HG03460 (cell line): ENCODE measurements at regions not wholly inside any gene's neighbourhood (a gene's known extent, or its start where the extent isn't known, plus 50 kb on each side); places are given as distances from the start of the nearest gene placed in this dataset.

Experiments used
- ATAC-seq: cut with Tn5 transposase; IDR thresholded peaks from one replicate; pipeline ENCODE4 v1.9.1; 2021; ENCODE audit not compliant: unreplicated experiment

DNA sequence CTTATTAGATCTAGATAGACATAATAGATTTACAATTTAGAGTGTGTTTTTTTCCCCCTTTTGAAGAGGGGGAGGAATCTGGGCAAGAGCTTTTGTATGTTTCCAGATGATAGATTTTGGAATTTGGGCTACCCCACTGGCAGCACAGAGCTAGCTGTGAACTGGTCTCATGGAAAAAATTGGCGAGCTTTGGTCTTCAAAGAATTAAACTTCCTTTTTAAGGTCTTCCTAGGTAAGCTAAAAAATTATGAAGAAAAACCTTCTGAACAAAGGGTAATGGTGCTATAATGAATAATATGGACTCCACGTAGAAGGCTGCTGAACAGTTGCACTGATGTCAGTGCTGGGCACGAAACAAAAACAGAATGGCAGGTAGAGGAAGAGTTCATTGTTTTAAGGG, 109.3 kb downstream of the ZIC5 start:
- ATAC-seq = no peak

DNA sequence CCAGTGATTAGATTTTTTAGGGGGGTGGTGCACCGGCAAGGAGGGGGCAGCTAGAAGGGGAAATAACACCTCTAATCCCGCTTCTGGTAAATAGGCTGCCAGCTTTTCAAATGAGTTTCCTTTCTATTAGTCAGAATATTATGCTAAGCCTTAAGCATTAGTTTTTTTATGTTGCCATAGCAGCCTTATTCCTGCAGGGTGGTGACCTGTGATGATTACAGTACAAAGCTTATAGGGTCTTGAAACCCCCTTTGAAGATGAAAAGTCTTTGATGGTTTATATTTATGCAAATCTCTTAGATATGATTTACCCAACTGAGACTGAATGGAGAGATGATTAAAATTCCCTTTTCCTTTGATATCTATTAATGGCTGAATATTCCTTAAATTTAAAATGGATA, 109.8 kb downstream of the ZIC5 start:
- no peak for ATAC-seq

DNA sequence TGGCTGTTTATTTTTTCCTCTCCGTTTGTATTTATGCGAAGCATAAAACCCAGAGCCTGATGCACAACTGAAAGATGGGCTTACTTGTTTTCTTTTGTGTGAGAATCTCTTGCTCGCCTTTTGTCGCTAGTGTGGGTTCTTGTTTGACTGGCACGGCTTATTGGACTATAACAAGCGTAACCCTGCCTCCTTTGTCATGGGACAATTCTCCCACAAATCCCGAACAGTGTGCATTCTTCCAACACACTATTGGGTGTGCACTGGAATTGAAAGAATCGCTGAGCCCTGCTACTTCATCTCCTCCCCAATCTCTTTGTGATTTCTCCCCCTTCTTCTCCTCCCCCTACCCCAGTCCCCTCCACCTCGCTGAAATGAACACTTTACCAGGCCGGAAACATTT, 110.8 kb downstream of the ZIC5 start:
- no peak for ATAC-seq

DNA sequence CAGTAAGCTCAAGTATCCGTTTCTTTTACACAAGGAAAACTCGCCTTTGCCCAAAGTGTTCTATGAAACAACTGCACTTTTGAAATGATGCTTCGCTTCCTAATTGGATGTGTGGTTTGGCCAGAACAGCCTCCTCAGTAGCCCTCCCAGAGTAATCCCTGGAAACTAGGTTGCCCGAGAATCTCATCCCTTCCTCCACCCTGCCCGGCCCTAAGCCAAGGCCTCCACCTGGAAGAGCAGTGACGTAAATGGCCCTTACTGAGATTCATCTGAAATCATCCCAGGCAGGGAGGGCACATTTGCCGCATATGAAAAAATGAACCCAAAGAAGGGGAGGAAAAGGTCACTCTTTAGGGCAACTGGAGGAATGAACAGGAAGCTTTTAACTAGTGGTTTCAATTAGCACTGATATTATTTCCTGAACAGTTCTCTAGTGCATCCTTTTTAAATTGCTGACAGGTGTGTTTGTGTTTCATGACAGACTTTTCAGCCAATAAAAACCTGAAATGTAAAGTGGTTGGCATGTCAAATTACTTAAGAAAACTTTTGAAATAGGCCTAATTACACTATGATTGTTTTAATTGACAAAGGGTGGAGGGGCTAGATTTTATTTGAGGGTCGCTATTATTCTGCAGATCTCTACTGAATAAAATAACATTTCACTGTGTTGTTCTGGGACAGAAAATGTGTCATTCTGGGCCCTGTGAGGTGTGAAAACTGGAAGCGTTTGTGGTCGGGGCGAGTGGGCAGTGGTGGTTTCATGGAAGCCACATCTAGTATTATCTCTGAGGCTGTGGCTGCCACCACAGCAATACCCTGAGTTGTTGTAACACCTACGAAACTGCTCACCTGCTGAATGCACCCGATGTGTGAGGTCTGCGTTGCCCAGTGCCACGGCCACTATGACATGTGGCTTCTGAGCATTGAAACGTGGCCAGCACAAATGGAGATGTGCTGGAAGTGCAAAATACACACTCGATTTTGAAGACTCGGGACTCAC, 112.1 kb downstream of the ZIC5 start:
- peak; percentile 91 for ATAC-seq

DNA sequence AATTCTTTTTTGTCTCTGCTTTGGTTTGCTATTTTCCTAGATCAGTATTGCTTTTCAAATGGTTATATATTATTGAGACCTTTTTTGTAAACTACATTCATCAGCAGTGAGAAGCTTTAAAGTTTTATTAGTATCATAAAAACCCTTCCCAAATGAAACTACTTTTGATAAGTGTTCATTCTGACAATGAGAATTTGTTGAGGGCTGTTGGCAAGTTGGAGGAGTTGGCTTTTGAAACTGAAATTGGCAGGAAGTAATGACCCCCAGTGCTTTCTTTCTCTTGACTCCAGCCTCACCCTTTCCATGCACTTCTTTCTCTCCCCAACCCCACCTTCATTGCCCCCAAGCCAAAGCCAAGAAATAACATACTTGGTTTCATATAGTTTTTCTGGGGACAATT, 113.8 kb downstream of the ZIC5 start:
- ATAC-seq = no peak

DNA sequence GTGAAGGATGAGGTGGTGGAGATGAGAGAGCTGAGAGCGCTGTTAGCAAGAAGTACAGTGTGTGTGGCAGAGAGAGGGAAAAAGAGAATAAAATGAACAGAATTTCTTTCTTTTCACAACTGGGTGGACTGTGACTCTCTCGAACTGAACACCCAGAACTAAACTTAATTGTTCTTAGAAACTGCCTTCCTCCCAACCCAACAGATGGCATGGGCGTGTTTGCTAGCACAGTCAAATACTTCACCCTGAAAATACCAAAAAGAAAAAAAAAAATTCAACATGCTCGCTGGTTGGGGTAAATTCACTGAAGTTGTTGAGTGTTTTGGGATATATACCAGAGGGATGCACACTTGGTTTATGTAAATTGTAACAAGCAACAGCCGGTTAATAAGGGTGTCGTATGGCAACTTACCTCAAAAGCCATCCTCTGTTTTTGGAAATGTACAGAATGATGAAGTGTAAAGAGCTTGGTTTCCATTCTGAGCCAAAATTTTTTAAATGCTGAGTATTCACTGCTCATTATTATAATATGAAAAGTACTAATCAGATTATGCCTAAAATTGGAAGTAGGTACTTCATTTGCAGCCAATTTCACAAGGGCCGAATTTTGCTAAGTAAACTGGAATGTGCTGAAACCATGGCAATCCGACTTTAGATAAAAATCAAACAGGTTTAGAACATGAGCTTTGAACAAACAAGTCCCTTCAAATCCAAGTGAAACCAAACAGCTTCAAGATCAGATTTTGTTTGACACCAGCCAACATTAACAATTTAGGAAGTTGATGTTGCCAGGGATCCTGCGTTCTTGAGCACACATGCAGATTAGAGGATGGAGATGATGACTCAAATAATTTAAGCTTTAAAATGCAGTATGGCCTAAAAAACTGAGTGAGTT, 115.8 kb downstream of the ZIC5 start:
- no peak for ATAC-seq

DNA sequence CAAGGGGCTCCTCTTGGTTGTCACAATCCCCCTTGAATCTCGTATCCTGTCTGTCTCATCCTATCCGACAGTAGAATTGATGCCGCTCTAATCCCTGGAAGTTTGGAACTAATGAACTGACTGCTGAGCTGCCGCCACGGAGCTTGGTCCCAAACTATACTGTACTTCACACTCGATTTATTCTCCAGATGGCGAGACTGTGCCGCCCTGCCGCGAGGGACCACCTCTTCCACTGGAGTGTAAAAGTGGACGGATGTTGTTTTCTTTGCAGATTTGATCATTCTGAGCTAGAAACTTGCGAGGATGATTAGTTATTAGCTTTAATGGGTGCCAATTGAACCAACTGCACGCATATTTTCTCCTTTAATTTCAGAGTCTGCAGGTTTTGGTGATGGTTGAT, 117.2 kb downstream of the ZIC5 start:
- ATAC-seq = no peak

DNA sequence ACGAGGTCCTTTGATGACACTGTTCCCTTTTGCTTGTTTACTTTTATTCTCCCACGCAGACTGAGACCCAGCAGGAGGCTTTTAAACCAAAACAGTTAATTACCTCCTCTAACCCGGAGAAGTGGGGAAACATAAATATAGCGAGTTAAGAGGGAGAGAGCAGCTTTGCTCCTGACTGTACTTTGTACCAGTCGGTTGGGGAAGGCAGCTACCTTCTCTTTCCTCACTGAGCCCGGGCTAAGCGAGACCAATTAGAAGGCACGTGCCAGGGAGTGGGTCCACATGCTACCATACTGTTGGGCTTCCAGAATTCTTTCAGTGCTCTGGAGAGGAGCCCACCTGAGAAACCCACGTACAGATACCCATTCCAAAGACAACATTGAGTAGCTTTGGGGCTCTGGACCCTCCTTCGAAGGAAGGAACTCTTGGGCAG, 124.2 kb downstream of the ZIC5 start:
- ATAC-seq = no peak

DNA sequence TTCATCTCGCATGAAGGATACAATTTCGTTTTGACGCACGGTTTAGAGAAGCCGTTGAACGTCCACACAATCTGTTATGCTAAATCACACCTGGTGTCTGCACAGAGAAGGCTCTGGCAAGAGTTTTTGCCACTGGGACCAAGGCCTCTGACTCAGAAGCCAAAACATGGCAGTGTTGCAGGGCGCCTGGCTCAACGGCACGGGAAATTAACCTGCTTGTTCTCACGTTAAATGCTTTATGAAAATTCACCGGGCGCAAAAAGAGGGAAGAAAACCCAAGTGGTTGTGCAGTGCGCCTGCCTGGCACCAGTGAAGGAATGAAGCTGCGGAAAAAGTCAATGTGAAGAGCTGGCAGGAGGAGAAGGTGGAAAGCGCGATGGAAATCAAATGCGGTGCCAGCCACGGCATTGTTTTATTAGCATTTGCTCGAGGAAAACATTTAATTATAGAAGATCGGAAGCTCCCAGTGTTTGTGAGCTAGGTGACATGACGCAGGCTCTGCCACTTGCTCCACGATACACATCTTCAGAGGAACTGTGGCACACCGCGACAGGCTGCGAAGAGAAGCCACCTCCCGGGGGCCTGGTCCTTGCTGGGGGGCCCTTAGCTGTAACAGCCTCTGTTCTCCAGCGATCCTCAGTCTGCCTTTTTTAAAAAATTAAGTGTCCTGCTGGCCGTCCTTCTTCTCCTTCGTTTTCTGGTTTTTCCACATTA, 126.2 kb downstream of the ZIC5 start:
- no peak for ATAC-seq

DNA sequence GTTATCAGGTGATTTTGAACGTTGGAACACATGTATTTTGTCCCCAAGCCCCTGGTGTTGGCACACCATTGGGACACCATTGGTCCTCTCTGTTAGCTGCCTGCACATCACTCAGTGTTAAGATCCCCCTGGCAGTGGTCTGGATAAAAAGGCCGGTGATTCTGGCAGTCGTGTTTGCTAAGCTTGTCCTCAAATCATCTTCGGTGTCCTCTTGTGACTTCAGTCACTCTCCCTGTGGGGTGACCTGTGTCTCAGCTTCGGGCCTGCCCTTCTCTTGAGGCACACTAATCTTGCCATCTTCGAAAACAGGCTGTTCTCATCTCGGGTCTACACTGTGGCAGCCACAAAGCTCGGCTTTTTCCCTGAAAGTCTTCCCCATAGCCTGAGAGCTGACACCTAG, 127.1 kb downstream of the ZIC5 start:
- ATAC-seq = no peak

DNA sequence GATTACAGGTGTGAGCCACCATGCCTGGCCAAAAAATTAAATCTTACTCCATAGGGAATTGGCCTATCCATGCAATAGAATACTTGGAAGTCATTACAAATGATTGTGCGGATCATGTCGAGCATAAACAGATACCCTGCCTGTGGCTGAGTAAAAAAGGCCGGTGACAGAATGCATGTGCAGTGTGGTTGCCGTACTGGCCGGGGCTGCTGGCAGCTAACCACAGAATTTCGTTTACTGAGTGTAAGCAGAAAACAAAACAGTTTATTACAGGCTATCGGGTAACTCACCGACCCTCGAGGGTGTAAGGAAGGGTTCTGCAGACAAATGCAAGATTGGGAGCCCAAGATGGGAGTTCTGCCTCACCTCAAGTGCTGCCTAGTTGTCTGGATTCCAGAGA, 127.7 kb downstream of the ZIC5 start:
- no peak for ATAC-seq

DNA sequence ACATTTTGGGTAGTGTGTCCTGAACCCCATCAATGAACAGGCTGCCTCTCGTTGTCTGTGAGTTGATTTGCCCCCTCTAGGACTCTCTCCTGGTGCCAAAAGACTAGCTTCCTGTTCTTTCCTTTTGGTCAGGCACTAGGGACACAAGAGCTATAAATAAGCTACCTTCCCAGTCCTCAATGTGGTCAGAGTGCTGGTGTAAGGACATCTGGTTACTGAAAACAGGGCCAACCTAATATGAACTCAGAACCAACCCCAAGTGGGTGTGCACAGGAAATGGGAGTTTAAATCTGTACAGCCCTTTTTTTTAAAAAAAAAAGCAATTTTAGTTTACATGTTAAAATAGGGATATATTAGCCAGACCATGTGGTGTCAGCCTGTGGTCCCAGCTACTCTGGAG, 129.2 kb downstream of the ZIC5 start:
- no peak for ATAC-seq

DNA sequence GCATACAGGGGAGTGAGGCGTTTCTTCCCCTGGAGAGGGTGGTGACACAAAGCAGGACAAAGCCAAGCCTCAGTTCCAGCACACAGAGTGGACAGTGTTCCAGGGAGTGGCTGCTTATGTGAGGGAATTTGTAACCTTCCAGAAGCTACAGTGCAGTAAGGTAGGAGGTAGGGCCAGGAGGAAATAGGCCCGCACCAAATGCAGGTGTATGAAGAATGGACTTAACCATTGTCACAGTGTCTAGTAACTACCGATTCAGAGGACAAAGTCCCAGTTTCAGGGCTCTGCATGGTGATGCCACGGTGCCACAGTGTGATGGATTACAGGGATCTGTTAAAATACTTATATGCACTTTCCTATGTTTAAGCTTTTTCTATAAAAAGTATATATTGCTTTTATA, 135.3 kb downstream of the ZIC5 start:
- no peak for ATAC-seq

DNA sequence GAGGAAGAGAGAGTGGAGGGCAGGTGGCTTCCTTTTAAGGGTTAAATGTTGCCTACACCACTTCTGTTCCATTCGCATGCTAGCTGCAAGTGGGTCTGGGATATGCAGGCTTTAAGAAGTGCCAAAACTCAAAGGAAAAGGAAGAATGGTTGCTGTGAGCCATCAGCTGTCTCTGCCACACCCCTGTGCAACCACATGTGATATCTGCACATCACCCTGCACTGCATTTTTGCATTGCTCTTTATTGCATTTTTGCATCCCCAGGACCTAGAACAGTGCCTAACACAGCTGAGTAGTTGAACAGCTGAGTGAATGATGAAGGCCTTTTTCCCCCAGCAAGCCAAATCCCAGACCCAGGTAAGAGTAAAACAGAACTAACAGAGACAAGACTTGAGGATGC, 136.1 kb downstream of the ZIC5 start:
- no peak for ATAC-seq

DNA sequence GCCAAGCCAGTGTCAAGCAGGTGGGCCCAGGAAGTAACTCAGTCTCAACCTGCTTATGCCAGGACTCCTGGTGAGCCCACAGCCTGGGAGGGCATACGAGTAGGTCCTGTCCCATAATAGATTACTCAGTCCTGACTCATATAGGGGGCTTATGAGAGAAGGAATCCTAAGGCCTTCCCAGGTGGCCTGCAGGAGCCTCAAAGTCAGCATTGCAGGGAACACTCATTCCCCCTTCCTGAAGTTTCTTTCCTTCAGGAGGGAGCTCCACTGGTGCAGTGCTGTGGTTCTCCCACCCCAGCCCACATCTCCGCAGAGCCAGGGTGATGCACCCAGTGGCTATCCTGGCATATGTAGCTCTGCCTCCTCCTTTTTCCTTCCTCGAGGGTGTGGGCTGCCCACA, 137.3 kb downstream of the ZIC5 start:
- no peak for ATAC-seq

DNA sequence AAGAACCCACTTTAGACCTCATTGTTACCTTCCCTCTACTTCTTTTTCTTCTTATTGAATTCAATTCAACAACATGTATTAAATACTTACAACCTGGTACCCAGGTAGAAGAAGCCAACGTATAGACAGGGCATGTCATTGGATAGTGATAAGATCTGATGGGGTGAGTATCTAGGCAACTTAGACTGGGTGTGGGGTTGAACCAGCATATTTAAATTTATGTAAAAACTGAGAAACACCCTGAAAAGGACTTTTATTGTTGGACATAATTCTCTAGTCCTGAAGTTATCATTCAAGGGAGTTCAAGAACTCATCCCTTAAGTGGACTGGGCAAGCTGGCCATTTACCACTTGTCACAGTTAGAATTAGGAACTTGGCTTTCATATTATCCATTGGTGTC, 139.2 kb downstream of the ZIC5 start:
- ATAC-seq = no peak

DNA sequence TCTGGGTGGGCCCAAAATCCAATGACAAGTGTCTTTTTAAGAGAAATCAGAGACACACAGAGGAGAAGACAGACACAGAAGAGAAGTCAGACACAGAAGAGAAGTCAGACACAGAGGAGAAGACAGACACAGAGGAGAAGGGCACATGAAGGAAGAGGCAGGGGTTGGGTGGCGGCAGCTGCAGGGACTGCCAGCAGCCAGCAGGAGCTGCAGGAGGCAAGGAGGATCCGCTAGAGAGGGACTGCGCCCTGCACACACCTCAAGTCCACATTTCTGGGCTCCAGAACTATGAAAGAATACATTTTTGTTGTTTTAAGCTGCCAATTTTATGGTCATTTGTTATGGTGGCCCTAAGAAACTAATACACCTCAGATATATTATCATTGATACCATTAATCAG, 140.6 kb downstream of the ZIC5 start:
- no peak for ATAC-seq

DNA sequence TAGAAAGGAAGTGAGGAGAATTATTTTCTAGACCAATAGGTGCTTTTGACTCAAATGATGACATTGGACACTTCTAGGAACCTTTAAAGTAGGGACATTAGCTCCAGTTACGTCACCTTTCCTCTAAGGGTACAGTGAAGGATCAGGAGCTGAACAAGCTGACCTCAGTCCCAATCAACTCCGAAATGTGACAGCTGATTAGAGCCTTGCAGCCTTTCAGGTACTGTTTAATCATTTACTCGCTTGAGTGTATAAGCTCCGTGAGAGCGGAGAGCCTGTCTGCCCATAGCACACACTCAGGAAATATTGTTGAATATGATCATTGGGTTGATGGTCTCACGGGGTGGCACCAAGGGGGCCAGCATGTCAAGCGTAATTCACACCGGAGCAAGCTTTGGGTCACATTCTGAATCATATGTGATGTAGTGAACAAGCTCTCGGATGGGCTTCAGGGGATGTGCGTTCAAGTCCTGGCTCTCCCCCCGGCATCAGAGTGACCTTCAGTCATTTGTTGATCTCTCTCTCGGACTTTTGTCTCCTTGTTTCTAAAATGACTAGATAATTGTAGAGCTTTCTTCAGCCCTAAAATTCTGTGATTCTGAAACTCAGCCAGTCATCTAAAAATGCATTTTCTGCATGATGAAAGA, 141.9 kb downstream of the ZIC5 start:
- no peak for ATAC-seq

DNA sequence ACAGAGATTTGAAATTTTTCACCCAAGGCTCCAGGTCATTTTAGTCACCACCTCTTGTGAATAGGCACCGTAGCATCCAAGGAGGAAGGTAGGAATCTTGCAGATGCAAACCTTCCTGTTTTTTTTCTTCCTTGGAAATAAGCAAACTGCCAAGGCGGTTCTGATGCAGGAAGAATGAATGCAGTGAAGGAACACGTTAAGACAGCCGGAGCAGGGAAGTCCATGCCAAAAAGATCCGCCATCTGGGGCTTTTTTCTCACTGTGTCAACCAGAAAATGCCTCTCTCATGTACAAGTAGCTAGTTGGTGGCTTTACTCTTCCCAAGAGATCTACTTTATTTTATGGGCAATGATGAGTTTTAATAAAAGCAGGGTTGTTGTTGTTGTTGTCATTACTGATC, 142.4 kb downstream of the ZIC5 start:
- no peak for ATAC-seq

DNA sequence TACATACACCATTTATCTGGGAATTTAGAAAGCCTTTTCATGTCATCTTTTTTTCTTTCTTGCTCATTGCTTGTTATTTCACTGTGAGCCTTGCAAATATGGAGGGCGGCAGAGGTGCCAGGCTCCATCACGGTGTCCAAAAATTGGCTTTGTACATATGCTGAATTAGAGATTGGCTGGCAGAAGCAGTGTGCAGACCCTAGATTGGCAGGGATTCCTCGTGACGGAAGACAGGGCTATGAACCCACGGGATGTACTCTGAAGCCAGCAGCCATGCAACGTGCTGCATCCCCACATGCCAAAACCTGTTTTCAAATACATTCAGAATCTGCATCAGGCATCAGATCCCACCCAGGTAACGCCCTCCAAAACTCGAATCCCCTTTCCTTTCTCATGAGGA, 142.8 kb downstream of the ZIC5 start:
- ATAC-seq = no peak

DNA sequence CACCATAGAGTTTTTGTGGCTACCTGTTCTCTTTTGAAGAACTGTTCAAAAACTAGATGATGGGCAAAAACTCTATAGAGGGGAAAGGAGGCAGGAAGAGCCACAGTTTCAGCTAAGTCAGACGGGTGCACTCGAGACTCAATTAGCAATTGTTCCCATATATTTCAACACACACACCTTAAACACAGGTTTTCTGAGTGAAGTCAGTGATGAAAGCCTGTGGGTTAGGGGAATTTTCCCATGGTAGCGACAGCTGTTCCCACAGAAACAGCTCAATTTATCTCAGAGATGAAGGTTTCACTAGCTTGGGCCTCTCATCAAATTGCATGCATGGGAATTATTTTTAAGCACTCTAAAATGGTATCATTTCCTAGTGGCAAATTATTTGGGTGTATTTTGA, 143.4 kb downstream of the ZIC5 start:
- no peak for ATAC-seq
